Smooth muscle cell (in vitro differentiated cells): ENCODE measurements at regions not wholly inside any gene's neighbourhood (a gene's known extent, or its start where the extent isn't known, plus 50 kb on each side); places are given as distances from the start of the nearest gene placed in this dataset.

ENCODE experiments used
- DNase-seq: peaks from one replicate; lab custom pipeline; 2025; ENCODE audit not compliant: unreplicated experiment; lab: John Stamatoyannopoulos, UW
- H2AFZ ChIP-seq: fragments of 200-600 bp; sonication (generic); 2 replicates; pipeline ENCODE4 v1.6.0; 2016; ENCODE audit warnings: antibody characterized with exemption, low read depth, mild to moderate bottlenecking
- H3F3A ChIP-seq: fragments of 200-600 bp; sonication (generic); 2 replicates; pipeline ENCODE4 v1.6.0; 2017; ENCODE audit warnings: antibody characterized with exemption, low read depth
- H3K27ac ChIP-seq: fragments of 200-600 bp; sonication (generic); 2 replicates; pipeline ENCODE4 v1.5.1; 2016; ENCODE audit warnings: low read depth, mild to moderate bottlenecking
- H3K27me3 ChIP-seq: fragments of 200-600 bp; sonication (generic); 2 replicates; pipeline ENCODE4 v1.6.1; 2016; ENCODE audit warnings: low read depth, mild to moderate bottlenecking
- H3K36me3 ChIP-seq: fragments of 200-600 bp; sonication (generic); 2 replicates; pipeline ENCODE4 v1.5.1; 2016; ENCODE audit warnings: low read depth
- H3K4me1 ChIP-seq: fragments of 200-600 bp; sonication (generic); 2 replicates; pipeline ENCODE4 v1.5.1; 2016; ENCODE audit warnings: low read depth
- H3K4me2 ChIP-seq: fragments of 200-600 bp; sonication (generic); 2 replicates; pipeline ENCODE4 v1.6.0; 2016; ENCODE audit warnings: mild to moderate bottlenecking
- H3K4me3 ChIP-seq: fragments of 200-600 bp; sonication (generic); 2 replicates; pipeline ENCODE4 v1.5.1; 2016; ENCODE audit warnings: mild to moderate bottlenecking
- H3K79me2 ChIP-seq: fragments of 200-600 bp; sonication (generic); 2 replicates; pipeline ENCODE4 v1.6.0; 2016; ENCODE audit warnings: low read depth, mild to moderate bottlenecking
- H3K9ac ChIP-seq: fragments of 200-600 bp; sonication (generic); 2 replicates; pipeline ENCODE4 v1.6.0; 2016; ENCODE audit warnings: low read depth
- H3K9me3 ChIP-seq: fragments of 200-600 bp; sonication (generic); replicated peaks from 2 replicates; pipeline ENCODE4 v1.5.1; 2016; ENCODE audit warnings: low read depth
- H4K20me1 ChIP-seq: fragments of 200-600 bp; sonication (generic); 2 replicates; pipeline ENCODE4 v1.6.0; 2016; ENCODE audit warnings: low read depth
- WGBS: methylation state at CpG from one replicate; pipeline ENCODE4 v1.1.7; 2016; ENCODE audit warnings: low lambda C conversion rate; 5-methylcytosine and 5-hydroxymethylcytosine counted together
- TF ChIP-seq, protein P1 (sequence below): fragments of 200-600 bp; sonication (generic); IDR thresholded peaks from 2 replicates; pipeline ENCODE4 v1.5.1; 2017; ENCODE audit warnings: borderline replicate concordance, mild to moderate bottlenecking, antibody characterized with exemption; ENCODE audit not compliant: insufficient read depth, poor library complexity, severe bottlenecking

DNA sequence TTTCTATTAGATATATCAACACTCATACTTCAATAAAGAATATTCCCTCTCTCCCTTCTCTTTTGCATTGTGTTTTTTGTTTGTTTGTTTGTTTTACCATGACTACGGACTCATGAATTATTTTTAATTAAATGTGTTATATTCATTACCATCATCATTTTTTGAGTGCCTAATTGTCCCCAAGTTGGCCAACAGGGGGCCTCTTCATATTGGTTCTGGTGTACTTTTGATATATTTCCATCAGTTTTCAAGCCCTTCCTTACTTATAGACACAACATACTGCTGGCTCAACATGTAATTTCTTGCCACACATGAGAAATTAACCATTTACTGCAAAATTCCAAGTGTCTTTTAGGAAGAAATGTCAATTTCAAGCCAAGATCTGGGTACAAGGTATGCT is 54.5 kb upstream of the GPC6 start:
- DNase-seq: no peak
- Histone ChIP-seq H3K9me3 (no peaks in the 10 kb centered on the region), H3F3A (peaks cover 14% of the 10 kb centered on the region), H3K4me3 (no peak overlapping the region), H3K9ac (no peak overlapping the region), H3K79me2 (no peaks in the 10 kb centered on the region), H3K36me3 (no peaks in the 10 kb centered on the region), H3K4me1 (peaks cover 10% of the 10 kb centered on the region), H3K27me3 (no peaks in the 10 kb centered on the region), H4K20me1 (no peaks in the 10 kb centered on the region), H3K4me2 (no peak overlapping the region), H2AFZ (no peak overlapping the region), H3K27ac (no peak overlapping the region)
- TF ChIP-seq, protein P1, sequence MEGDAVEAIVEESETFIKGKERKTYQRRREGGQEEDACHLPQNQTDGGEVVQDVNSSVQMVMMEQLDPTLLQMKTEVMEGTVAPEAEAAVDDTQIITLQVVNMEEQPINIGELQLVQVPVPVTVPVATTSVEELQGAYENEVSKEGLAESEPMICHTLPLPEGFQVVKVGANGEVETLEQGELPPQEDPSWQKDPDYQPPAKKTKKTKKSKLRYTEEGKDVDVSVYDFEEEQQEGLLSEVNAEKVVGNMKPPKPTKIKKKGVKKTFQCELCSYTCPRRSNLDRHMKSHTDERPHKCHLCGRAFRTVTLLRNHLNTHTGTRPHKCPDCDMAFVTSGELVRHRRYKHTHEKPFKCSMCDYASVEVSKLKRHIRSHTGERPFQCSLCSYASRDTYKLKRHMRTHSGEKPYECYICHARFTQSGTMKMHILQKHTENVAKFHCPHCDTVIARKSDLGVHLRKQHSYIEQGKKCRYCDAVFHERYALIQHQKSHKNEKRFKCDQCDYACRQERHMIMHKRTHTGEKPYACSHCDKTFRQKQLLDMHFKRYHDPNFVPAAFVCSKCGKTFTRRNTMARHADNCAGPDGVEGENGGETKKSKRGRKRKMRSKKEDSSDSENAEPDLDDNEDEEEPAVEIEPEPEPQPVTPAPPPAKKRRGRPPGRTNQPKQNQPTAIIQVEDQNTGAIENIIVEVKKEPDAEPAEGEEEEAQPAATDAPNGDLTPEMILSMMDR: peak; percentile 15
- 90% methylated on average over 1 of the region's 1 CpG for WGBS

DNA sequence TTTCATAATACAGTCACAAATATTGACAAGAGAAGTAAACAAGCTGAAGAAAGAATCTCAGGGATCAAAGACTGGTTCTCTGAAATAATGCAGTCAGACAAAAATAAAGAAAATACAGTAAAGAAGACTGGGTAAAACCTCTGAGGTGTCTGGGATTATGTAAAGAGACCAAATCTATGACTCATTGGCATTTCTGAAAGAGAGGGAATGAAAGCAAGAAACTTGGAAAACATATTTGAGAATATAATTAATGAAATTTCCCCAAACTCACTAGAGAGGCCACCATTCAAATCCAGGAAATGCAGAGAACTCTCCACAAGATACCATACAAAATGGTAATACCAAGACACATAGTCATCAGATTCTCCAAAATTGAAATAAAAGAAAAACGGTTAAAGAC is 53.0 kb upstream of the GPC6 start:
- H4K20me1 ChIP-seq: no peaks in the 10 kb centered on the region
- no peaks in the 10 kb centered on the region for H3K36me3 ChIP-seq
- H3K4me2 ChIP-seq: peak overlapping the region; percentile 63
- no peaks in the 10 kb centered on the region for H3K9me3 ChIP-seq
- H3K9ac ChIP-seq: no peak overlapping the region
- WGBS: 56% methylated on average over 1 of the region's 1 CpG
- H3K79me2 ChIP-seq: no peaks in the 10 kb centered on the region
- H3K4me3 ChIP-seq: no peak overlapping the region
- peak overlapping the region; percentile 82 for H2AFZ ChIP-seq
- H3K27ac ChIP-seq: peak overlapping the region; percentile 84
- TF ChIP-seq, protein P1: no peak
- no peak for DNase-seq
- peaks cover 14% of the 10 kb centered on the region for H3F3A ChIP-seq
- H3K27me3 ChIP-seq: no peaks in the 10 kb centered on the region
- H3K4me1 ChIP-seq: peaks cover 10% of the 10 kb centered on the region

- 97% methylated on average over 3 of the region's 3 CpGs for WGBS
- H4K20me1 ChIP-seq: no peaks in the 10 kb centered on the region
- peaks cover 10% of the 10 kb centered on the region for H3K4me1 ChIP-seq
- peak overlapping the region; percentile 63 for H3K4me2 ChIP-seq
- DNase-seq: no peak
- H3K79me2 ChIP-seq: no peaks in the 10 kb centered on the region
- TF ChIP-seq, protein P1: no peak
- no peak overlapping the region for H3K9ac ChIP-seq
- H3K4me3 ChIP-seq: no peak overlapping the region
- peaks cover 10% of the 10 kb centered on the region for H3F3A ChIP-seq
- peak overlapping the region; percentile 84 for H3K27ac ChIP-seq
- H3K9me3 ChIP-seq: no peaks in the 10 kb centered on the region
- no peaks in the 10 kb centered on the region for H3K36me3 ChIP-seq
- peak overlapping the region; percentile 82 for H2AFZ ChIP-seq
- H3K27me3 ChIP-seq: no peaks in the 10 kb centered on the region
Observed at GRCh38 chr13:93174260-93174659, 52.3 kb upstream of the GPC6 start.
